ENCODE measurements at regions not wholly inside any gene's neighbourhood (a gene's known extent, or its start where the extent isn't known, plus 50 kb on each side); places are given as distances from the start of the nearest gene placed in this dataset.

DNA sequence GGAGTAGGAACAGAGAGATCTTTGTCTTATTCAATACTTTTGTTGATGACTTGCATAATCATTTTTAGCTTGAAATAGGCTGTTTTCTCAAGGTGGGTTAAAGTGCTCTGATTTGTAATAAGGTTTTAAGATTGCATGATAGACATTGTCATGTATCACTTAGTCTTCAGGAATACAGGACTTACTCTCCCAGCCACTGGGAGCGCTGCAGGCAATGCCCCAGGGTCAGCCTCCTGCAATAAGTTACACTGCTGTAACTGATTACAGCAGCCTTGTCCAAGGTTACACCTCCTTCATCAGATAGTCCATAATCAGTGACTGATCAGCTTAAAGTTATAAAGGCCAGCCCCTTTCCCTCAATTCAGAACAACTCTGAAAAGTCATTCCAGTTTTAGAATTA is 218.6 kb downstream of the ESM1 start:
- TF ChIP-seq CTCF (IDR thresholded peaks at IDR 0.05) (peak in 1 of 6 experiments; percentile 11), POLR2A (IDR thresholded peaks at IDR 0.05) (no peak)

Measured in Peyer's patch (tissue), 4 donors.